GM12801 (cell line): ENCODE measurements at regions not wholly inside any gene's neighbourhood (a gene's known extent, or its start where the extent isn't known, plus 50 kb on each side); places are given as distances from the start of the nearest gene placed in this dataset.

Source experiments
- TF ChIP-seq, protein P1 (sequence below): IDR thresholded peaks from one replicate; pipeline ENCODE4 v1.5.1; 2011; ENCODE audit warnings: control low read depth; ENCODE audit not compliant: insufficient read length; ENCODE audit errors: extremely low read depth

DNA sequence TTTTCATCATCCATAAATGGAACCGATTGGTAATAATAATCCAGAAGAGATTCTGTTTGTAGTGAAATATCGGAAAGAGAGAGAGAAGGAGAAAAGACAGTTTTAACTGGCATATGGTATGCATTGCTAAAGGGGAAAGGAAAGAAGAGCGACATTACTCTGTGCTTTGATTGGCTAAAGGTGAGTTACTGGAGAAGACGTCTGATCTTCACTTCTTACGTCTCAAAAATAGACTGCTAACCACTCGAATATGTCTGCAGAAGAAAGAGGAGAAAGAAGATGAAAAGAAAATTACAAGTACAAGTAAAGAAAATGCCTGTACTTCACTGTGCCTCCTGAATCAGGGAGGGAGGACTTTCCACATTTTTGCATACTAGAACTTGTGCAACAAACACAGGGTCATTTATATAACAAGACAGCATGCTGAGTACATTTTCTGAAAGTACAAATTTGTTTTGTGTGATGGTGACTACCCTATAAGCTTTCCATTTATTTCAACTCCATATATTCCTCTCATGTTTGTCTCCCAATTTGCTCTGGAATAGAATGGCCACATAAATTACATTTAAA, 787.2 kb downstream of the RNF144A start:
- TF ChIP-seq, protein P1, sequence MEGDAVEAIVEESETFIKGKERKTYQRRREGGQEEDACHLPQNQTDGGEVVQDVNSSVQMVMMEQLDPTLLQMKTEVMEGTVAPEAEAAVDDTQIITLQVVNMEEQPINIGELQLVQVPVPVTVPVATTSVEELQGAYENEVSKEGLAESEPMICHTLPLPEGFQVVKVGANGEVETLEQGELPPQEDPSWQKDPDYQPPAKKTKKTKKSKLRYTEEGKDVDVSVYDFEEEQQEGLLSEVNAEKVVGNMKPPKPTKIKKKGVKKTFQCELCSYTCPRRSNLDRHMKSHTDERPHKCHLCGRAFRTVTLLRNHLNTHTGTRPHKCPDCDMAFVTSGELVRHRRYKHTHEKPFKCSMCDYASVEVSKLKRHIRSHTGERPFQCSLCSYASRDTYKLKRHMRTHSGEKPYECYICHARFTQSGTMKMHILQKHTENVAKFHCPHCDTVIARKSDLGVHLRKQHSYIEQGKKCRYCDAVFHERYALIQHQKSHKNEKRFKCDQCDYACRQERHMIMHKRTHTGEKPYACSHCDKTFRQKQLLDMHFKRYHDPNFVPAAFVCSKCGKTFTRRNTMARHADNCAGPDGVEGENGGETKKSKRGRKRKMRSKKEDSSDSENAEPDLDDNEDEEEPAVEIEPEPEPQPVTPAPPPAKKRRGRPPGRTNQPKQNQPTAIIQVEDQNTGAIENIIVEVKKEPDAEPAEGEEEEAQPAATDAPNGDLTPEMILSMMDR, result no peak

DNA sequence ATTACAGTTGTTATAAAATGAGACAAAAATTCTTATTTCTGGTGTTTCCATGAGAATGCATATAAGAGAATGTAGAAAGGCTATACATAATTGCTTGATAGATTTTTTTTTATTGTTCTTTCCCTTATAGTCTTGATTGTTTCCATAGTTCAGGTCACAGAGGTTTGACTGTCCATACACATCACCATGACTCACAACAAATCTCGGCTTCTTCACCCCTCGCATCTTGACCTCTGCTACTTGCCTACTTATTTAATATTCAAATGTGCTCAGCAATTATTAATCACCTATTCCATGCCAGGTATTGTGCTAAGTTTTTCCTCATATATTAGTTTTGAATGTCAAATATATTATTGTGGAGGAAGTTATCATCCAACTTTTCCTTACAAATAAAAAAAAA, 789.6 kb downstream of the RNF144A start:
- TF ChIP-seq, protein P1, result no peak

DNA sequence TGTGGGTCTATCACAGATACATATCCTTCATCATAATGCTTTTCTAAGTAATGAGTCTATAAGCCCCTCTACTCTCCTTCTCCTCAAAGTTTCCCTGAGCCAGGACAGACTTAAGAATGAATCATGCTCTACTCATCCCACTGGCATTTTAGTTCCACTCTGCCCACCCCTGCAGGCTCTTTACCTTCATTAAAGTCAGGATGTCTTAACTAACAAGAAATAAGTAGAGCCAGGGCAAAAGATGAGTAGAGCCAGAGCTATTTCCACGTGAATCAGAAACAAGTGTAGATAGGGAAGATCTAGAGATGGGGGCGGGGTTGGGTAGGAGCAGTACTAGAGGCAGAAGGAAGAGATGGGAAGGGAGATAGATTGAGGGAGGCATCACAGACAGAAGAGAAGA, 790.5 kb downstream of the RNF144A start:
- TF ChIP-seq, protein P1, result no peak

DNA sequence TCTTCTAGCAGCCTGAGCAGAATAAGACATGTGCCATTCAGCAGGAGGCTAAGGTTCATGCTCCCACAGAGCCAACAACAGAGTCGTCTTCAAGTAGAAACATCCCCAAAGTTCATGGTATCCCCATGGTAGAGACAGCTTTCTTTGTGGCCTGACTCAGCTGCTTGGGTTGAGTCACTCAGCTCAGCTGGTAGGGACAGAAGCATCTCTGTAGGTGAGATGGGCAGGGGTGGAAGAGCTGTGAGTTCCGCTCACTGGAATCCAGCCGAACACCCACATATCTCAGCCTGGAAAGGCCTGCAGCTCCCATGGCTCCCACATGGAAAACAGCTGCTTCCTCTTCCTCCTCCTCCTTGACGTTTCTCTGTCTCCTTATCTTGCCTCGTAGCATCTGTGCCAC, 792.7 kb downstream of the RNF144A start:
- TF ChIP-seq, protein P1, result no peak

DNA sequence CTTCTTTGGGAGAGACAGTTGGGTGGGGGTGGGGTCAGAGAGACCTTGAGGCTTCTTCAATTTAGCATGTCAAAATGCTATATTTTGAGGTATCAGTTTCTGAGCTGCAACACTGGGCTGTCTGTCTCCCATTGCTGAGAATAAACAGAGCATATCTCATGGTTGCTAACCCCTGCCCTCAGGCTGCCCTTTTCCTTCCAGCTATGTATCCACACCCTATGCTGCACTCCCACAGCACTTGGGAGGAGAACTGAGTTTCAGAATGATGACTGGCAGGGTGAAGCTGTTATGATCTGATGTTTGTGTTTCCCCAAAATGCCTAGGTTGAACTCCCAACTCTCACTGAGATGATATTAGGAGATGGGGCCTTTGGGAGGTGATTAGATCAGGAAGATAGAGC, 794.0 kb downstream of the RNF144A start:
- TF ChIP-seq, protein P1, result no peak

DNA sequence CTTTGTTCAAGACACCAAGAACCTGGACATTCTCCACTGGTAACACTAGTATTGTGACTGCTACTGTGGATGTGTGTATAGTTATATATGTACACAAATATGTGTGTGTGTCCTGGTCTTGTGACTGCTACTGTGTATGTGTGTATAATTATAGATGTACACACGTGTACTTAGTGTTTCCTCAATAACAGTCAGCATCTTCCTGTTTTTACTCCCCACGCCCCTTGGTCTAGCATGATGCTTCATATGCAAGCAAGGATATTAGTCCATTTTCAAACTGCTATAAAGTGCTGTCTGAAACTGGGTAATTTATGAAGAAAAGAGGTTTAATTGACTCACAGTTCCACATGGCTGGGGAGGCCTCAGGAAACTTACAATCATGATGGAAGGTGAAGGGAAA, 802.7 kb downstream of the RNF144A start:
- TF ChIP-seq, protein P1, result no peak

DNA sequence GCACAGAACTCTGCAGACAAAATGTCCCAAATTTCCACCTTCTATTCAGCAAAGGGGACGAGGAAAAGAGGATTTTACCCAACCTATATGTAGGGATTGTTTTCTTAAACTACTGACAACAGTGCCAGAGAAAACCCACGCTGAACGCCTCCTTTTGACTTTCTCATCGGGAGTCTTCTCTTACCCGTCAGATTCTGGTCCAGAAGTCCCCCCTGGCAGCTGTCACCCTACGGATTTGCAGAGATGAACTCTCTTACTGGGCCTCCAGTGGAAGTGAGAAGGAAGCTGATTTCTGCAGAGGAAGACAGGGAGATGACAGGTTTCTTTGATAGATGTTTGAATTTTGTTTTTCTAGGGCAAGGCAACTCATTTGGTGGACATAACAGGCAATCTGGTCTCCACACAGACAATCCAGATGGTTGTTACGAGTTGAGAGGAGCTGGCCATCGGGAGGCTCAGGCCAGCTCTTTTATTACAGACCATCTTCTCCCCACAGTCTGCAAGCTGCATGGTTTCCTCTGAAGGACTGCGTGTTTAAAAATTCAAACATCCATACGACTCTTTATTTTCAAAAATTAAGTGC, 804.3 kb downstream of the RNF144A start:
- TF ChIP-seq, protein P1, result no peak
